IMR-90 (cell line): ENCODE measurements at regions not wholly inside any gene's neighbourhood (a gene's known extent, or its start where the extent isn't known, plus 50 kb on each side); places are given as distances from the start of the nearest gene placed in this dataset.

Source experiments
- ATAC-seq: fragments of 200-7000 bp; cut with Tn5 transposase; 2 replicates; pipeline ENCODE4 v1.9.1; 2020; ENCODE audit warnings: low read depth, mild to moderate bottlenecking, moderate library complexity
- BruUV-seq: library from RNA; stranded (reverse); fragments of 400-500 nt; replicated peaks from 2 replicates; lab custom pipeline; 2021; lab: Mats Ljungman, UMichigan
- CTCF ChIA-PET: fragments of 300-600 bp; formaldehyde crosslinking; extraction: SDS; loops from one replicate; lab custom pipeline; 2021; ENCODE audit warnings: antibody characterized with exemption; lab: Yijun Ruan, JAX
- POLR2A ChIA-PET: fragments of 300-600 bp; sonication (Branson Sonifier 250); formaldehyde crosslinking; loops from one replicate; lab custom pipeline; 2022; ENCODE audit warnings: antibody characterized with exemption; ENCODE audit not compliant: unreplicated experiment; lab: Charles Lee
- DNase-seq: peaks from one replicate; pipeline ENCODE4 v3.0.0; 2013
- H2AFZ ChIP-seq: replicated peaks from 2 replicates; pipeline ENCODE3; 2013; ENCODE audit warnings: low read length, mild to moderate bottlenecking; ENCODE audit not compliant: poor library complexity
- H2AK5ac ChIP-seq: 2 replicates; pipeline ENCODE4 v1.6.1; 2013; ENCODE audit warnings: low read depth, low read length, inconsistent platforms
- H2AK9ac ChIP-seq: replicated peaks from 2 replicates; pipeline ENCODE3; 2013; ENCODE audit warnings: mild to moderate bottlenecking, low read depth, low read length, moderate library complexity; ENCODE audit not compliant: poor library complexity
- H2BK120ac ChIP-seq: 2 replicates; pipeline ENCODE4 v1.6.1; 2013; ENCODE audit warnings: low read depth, low read length, inconsistent platforms
- H2BK15ac ChIP-seq: 3 replicates; pipeline ENCODE4 v1.6.1; 2013; ENCODE audit warnings: low read depth, low read length, inconsistent platforms
- H2BK20ac ChIP-seq: 2 replicates; pipeline ENCODE4 v1.6.1; 2013; ENCODE audit warnings: low read depth, mild to moderate bottlenecking, inconsistent platforms, low read length, moderate library complexity
- H2BK5ac ChIP-seq: 2 replicates; pipeline ENCODE4 v1.6.1; 2013; ENCODE audit warnings: mild to moderate bottlenecking, low read depth, low read length, inconsistent platforms; ENCODE audit not compliant: poor library complexity, severe bottlenecking
- H3K14ac ChIP-seq: replicated peaks from 2 replicates; pipeline ENCODE4 v1.6.1; 2013; ENCODE audit warnings: low read depth, low read length, inconsistent platforms
- H3K18ac ChIP-seq: 2 replicates; pipeline ENCODE4 v1.6.1; 2013; ENCODE audit warnings: low read depth, low read length, control low read depth
- H3K23ac ChIP-seq: 2 replicates; pipeline ENCODE4 v1.6.1; 2013; ENCODE audit warnings: low read depth, low read length, inconsistent platforms
- H3K27ac ChIP-seq: 2 replicates; pipeline ENCODE4 v1.5.1; 2013; ENCODE audit warnings: mild to moderate bottlenecking, control low read depth, low read length; ENCODE audit not compliant: insufficient read depth
- H3K27me3 ChIP-seq: 2 replicates; pipeline ENCODE4 v1.6.1; 2013; ENCODE audit warnings: low read length; ENCODE audit not compliant: control insufficient read depth, insufficient read depth
- H3K36me3 ChIP-seq: 2 replicates; pipeline ENCODE4 v1.6.1; 2013; ENCODE audit warnings: low read length, mixed read lengths; ENCODE audit not compliant: control insufficient read depth, insufficient read depth
- H3K4ac ChIP-seq: 2 replicates; pipeline ENCODE4 v1.6.1; 2013; ENCODE audit warnings: low read depth, low read length, inconsistent platforms
- H3K4me1 ChIP-seq: 2 replicates; pipeline ENCODE4 v1.6.1; 2013; ENCODE audit warnings: low read length, mixed read lengths; ENCODE audit not compliant: control insufficient read depth, insufficient read depth
- H3K4me2 ChIP-seq: 2 replicates; pipeline ENCODE4 v1.6.1; 2013; ENCODE audit warnings: low read depth, mild to moderate bottlenecking, control low read depth, low read length, moderate library complexity
- H3K4me3 ChIP-seq: 2 replicates; pipeline ENCODE4 v1.5.1; 2013; ENCODE audit warnings: low read depth, mild to moderate bottlenecking, control low read depth, low read length, moderate library complexity; ENCODE audit not compliant: insufficient read depth
- H3K56ac ChIP-seq: 2 replicates; pipeline ENCODE4 v1.6.1; 2013; ENCODE audit warnings: low read length, inconsistent platforms; ENCODE audit not compliant: insufficient read depth; ENCODE audit errors: extremely low read depth
- H3K79me1 ChIP-seq, 2 experiments: 2 replicates each; pipeline ENCODE4 v1.6.1; 2013; ENCODE audit warnings: low read length in 2 of 2, inconsistent platforms in 1 of 2, low read depth in 1 of 2
- H3K9ac ChIP-seq: 2 replicates; pipeline ENCODE4 v1.6.1; 2013; ENCODE audit warnings: low read depth, low read length, control low read depth
- H3K9me1 ChIP-seq: 2 replicates; pipeline ENCODE4 v1.6.1; 2013; ENCODE audit warnings: low read length, inconsistent platforms; ENCODE audit not compliant: insufficient read depth
- H3K9me3 ChIP-seq: 2 replicates; pipeline ENCODE4 v1.6.1; 2013; ENCODE audit warnings: low read length; ENCODE audit not compliant: control insufficient read depth, insufficient read depth
- H4K20me1 ChIP-seq: 2 replicates; pipeline ENCODE4 v1.6.1; 2013; ENCODE audit warnings: low read length, inconsistent platforms; ENCODE audit not compliant: insufficient read depth
- H4K5ac ChIP-seq: 2 replicates; pipeline ENCODE4 v1.6.1; 2013; ENCODE audit warnings: mild to moderate bottlenecking, low read depth, low read length, control low read depth
- H4K8ac ChIP-seq, 2 experiments: 2 replicates each; pipeline ENCODE4 v1.6.1; 2013; ENCODE audit warnings: low read depth in 2 of 2, low read length in 2 of 2, control low read depth in 1 of 2, inconsistent platforms in 1 of 2
- H4K91ac ChIP-seq: 2 replicates; pipeline ENCODE4 v1.6.1; 2013; ENCODE audit warnings: low read depth, low read length, inconsistent platforms; ENCODE audit not compliant: insufficient read depth
- CEBPB ChIP-seq: IDR thresholded peaks from 2 replicates; pipeline ENCODE4 v1.6.1; 2012; ENCODE audit warnings: low read depth, low read length, improper control_type of control experiment
- MAFK ChIP-seq: IDR thresholded peaks from 2 replicates; pipeline ENCODE4 v1.6.1; 2012; ENCODE audit warnings: low read depth, low read length, improper control_type of control experiment
- MAZ ChIP-seq: IDR thresholded peaks from 2 replicates; pipeline ENCODE4 v1.6.1; 2012; ENCODE audit warnings: low read depth, mild to moderate bottlenecking, low read length, improper control_type of control experiment, moderate library complexity, borderline replicate concordance
- RAD21 ChIP-seq: IDR thresholded peaks from 2 replicates; pipeline ENCODE4 v1.6.1; 2012; ENCODE audit warnings: low read length, improper control_type of control experiment
- RFX5 ChIP-seq: IDR thresholded peaks from 2 replicates; pipeline ENCODE4 v1.8.0; 2012; ENCODE audit warnings: low read depth, mild to moderate bottlenecking, low read length, moderate library complexity
- WGBS, 2 experiments: methylation state at CpG; one replicate each; pipeline versions ENCODE4 v1.1.5 to v1.1.7; 2013; ENCODE audit warnings: missing lambda C conversion rate in 2 of 2; ENCODE audit not compliant: insufficient read length in 1 of 2; ENCODE audit errors: extremely low coverage in 2 of 2; 5-methylcytosine and 5-hydroxymethylcytosine counted together
- dilution Hi-C: fragments of 300-500 bp; cut with HindIII; formaldehyde crosslinking; loops from one replicate; pipeline ENCODE4 v1.14.3; 2018; ENCODE audit warnings: low sequenced_read_pairs; ENCODE audit not compliant: unreplicated experiment
- in situ Hi-C: fragments of 300-500 bp; cut with MboI; formaldehyde crosslinking; loops from 3 replicates; pipeline ENCODE4 v1.14.3; 2019; ENCODE audit warnings: low sequenced_read_pairs, inconsistent platforms, mixed read lengths
- intact Hi-C: fragments of 100-400 bp; cut with micrococcal nuclease; formaldehyde crosslinking; loops from 2 replicates; pipeline ENCODE4 v1.10.0; 2022
- TF ChIP-seq, protein P1 (sequence below): fragments of 150-350 bp; IDR thresholded peaks from 2 replicates; pipeline ENCODE4 v1.6.1; 2017; ENCODE audit warnings: mild to moderate bottlenecking, antibody characterized with exemption, low read length, low read depth

DNA sequence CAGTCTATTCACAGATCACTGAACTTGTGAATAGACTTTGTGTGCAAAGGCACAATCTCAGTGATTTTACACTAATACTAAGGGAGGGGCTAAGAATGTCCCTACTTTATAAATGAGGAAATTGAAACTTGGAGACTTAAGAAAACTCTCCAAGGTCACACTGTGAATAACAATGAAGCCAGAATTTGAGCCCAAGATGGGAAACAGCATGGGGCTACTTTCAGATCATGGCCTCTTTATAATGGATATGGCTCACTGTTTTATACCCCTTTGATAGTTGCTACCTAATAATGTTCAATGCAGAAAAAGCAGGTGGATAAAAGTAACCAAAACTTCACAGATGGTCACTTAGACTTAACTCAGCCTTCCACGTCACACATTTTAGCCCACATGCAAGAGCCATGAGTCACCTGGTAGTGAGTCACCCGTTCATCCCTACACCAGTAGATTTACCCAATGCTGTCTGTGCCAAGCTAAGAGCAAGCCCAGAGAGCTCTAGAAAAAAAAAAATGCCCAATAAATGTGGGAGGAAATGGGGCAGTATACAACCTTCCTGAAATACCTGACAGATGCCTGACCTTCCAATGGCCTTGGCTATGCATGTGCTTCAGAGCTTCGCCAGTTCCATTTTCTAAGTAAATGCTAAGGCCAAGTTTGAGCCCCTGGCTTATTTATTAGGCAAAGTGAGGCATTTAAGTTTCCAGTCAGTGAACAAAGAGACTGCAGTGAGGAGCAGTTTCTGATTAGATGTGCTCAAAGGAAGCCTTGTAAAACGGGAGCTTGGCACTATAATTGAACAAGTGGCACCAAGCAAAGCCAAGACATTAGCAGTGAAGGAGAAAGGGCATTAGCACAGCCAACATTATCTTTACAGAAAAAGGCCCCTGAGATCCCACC is 219.7 kb downstream of the TMEM114 start:
- Histone ChIP-seq H3K18ac (no peak overlapping the region), H2BK5ac (no peak overlapping the region), H3K27ac (no peak overlapping the region), H3K79me1 (no peaks in the 10 kb centered on the region), H3K9ac (no peak overlapping the region), H3K4me3 (no peak overlapping the region), H3K27me3 (no peaks in the 10 kb centered on the region), H3K23ac (no peak overlapping the region), H3K14ac (no peak overlapping the region), H3K4me2 (no peak overlapping the region), H2AK5ac (no peak overlapping the region), H3K9me3 (peaks cover 9% of the 10 kb centered on the region), H3K4me1 (no peaks in the 10 kb centered on the region), H2AK9ac (no peak overlapping the region), H3K56ac (no peak overlapping the region), H4K20me1 (no peaks in the 10 kb centered on the region), H2BK15ac (no peak overlapping the region), H2BK120ac (no peak overlapping the region), H4K8ac (no peak overlapping the region), H4K91ac (no peak overlapping the region), H2AFZ (no peak overlapping the region), H3K36me3 (no peaks in the 10 kb centered on the region), H2BK20ac (no peak overlapping the region), H4K5ac (no peak overlapping the region), H3K4ac (no peak overlapping the region), H3K9me1 (no peaks in the 10 kb centered on the region)
- WGBS, 2 experiments = 50% methylated on average over 1 of the region's 4 CpGs; no CpG with 5 or more reads in 1 of the 2 experiments
- no TSS peak for BruUV-seq
- dilution Hi-C loops = no loop called here
- intact Hi-C loops = no loop called here
- TF ChIP-seq CEBPB = no peak
- TF ChIP-seq MAZ = no peak
- no peak for TF ChIP-seq MAFK
- TF ChIP-seq, protein P1, sequence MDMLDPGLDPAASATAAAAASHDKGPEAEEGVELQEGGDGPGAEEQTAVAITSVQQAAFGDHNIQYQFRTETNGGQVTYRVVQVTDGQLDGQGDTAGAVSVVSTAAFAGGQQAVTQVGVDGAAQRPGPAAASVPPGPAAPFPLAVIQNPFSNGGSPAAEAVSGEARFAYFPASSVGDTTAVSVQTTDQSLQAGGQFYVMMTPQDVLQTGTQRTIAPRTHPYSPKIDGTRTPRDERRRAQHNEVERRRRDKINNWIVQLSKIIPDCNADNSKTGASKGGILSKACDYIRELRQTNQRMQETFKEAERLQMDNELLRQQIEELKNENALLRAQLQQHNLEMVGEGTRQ = no peak
- TF ChIP-seq RAD21 = no peak
- TF ChIP-seq RFX5 = no peak
- in situ Hi-C loops = no loop called here
- ChIA-PET CTCF (no interaction called here), POLR2A (no interaction called here)
- DNase-seq (peak; percentile 7), ATAC-seq (no peak)
